ENCODE measurements at regions not wholly inside any gene's neighbourhood (a gene's known extent, or its start where the extent isn't known, plus 50 kb on each side); places are given as distances from the start of the nearest gene placed in this dataset.

GRCh38 chr2:16294791-16295190 is 354.4 kb downstream of the MYCN start:
- no peak for DNase-seq (ENCODE audit: low read depth in 3 of 3)

GRCh38 chr2:16293871-16294270 is 353.5 kb downstream of the MYCN start:
- DNase-seq (ENCODE audit: low read depth in 3 of 3) = no peak

- DNase-seq (ENCODE audit: low read depth in 3 of 3) = no peak
Observed at GRCh38 chr2:16293398-16293797, 353.0 kb downstream of the MYCN start.

GRCh38 chr2:16291731-16292550 is 351.6 kb downstream of the MYCN start:
- no peak for DNase-seq (ENCODE audit: low read depth in 3 of 3)

GRCh38 chr2:16291226-16291625 is 350.9 kb downstream of the MYCN start:
- no peak for DNase-seq (ENCODE audit: low read depth in 3 of 3)

- DNase-seq (ENCODE audit: low read depth in 3 of 3) = no peak
Observed at GRCh38 chr2:16290311-16291020, 350.1 kb downstream of the MYCN start.

GRCh38 chr2:16288371-16289112 is 348.2 kb downstream of the MYCN start:
- DNase-seq (ENCODE audit: low read depth in 3 of 3) = no peak

GRCh38 chr2:16287831-16288230 is 347.5 kb downstream of the MYCN start:
- DNase-seq (ENCODE audit: low read depth in 3 of 3) = no peak

- DNase-seq (ENCODE audit: low read depth in 3 of 3) = no peak
Observed at GRCh38 chr2:16287281-16287680, 346.9 kb downstream of the MYCN start.

- DNase-seq (ENCODE audit: low read depth in 3 of 3) = no peak
Observed at GRCh38 chr2:16285813-16286510, 345.6 kb downstream of the MYCN start.

- no peak for DNase-seq (ENCODE audit: low read depth in 3 of 3)
Observed at GRCh38 chr2:16284941-16285625, 344.7 kb downstream of the MYCN start.

- no peak for DNase-seq (ENCODE audit: low read depth in 3 of 3)
Observed at GRCh38 chr2:16283071-16283850, 342.9 kb downstream of the MYCN start.

- DNase-seq (ENCODE audit: low read depth in 3 of 3) = no peak
Observed at GRCh38 chr2:16282511-16282910, 342.2 kb downstream of the MYCN start.

- no peak for DNase-seq (ENCODE audit: low read depth in 3 of 3)
Observed at GRCh38 chr2:16281451-16282335, 341.3 kb downstream of the MYCN start.

- DNase-seq (ENCODE audit: low read depth in 3 of 3) = no peak
Observed at GRCh38 chr2:16280081-16280480, 339.7 kb downstream of the MYCN start.

- DNase-seq (ENCODE audit: low read depth in 3 of 3) = no peak
Observed at GRCh38 chr2:16279641-16280040, 339.3 kb downstream of the MYCN start.

GRCh38 chr2:16279201-16279570 is 338.8 kb downstream of the MYCN start:
- DNase-seq (ENCODE audit: low read depth in 3 of 3) = no peak

- no peak for DNase-seq (ENCODE audit: low read depth in 3 of 3)
Observed at GRCh38 chr2:16278421-16279200, 338.3 kb downstream of the MYCN start.

- no peak for DNase-seq (ENCODE audit: low read depth in 3 of 3)
Observed at GRCh38 chr2:16277117-16277516, 336.8 kb downstream of the MYCN start.
